ENCODE measurements at regions not wholly inside any gene's neighbourhood (a gene's known extent, or its start where the extent isn't known, plus 50 kb on each side); places are given as distances from the start of the nearest gene placed in this dataset.
"Not testable (repeated sequence)": the region's sequence is repeated elsewhere in the genome, so short reads cannot be mapped to it uniquely, and the experiment has no call there.

DNA sequence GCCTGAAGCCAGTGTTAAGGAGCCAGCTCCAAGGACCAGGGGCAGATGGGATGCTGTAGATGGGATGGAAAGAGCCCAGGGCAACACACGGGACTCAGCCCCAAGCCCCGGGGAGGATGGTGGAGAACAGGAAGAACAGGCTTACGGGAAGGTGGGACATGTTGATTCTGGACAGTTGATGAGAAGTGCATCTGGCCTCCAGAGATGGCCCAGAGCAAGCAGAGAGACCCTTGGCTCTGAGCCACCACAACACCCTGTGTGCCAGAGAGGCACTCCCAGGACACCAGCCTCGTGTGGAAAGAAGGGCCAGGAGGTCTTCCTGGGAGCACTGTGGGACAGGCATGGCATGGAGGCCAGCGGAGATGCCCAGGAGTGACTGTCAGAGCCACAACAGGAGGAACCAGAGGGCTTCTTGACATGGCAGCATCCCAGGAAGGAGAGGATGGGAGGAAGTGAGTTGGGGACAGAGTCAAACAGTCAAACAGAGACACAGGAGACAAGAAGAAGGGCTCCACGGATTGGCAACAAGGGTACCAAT lies 156.3 kb upstream of the MVB12B start:
- no peak for DNase-seq (ENCODE audit: low read depth in 2 of 2)

DNA sequence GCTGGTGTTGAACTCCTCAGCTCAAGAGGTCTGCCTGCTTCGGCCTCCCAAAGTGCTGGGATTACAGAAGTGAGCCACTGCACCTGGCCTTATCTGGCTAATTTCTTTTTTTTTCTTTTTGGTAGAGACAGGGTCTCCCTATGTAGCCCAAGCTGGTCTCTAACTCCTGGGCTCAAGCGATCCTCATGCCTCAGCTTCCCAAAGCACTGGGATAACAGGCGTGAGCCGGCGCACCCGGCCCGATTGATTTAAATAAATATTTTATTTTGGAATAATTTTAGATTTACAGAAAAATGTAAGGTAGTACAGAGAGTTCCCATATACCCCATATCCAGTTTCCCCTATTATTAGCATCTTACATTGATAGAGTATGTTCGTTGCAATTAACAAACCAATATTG lies 155.0 kb upstream of the MVB12B start:
- no peak for DNase-seq (ENCODE audit: low read depth in 2 of 2)

DNA sequence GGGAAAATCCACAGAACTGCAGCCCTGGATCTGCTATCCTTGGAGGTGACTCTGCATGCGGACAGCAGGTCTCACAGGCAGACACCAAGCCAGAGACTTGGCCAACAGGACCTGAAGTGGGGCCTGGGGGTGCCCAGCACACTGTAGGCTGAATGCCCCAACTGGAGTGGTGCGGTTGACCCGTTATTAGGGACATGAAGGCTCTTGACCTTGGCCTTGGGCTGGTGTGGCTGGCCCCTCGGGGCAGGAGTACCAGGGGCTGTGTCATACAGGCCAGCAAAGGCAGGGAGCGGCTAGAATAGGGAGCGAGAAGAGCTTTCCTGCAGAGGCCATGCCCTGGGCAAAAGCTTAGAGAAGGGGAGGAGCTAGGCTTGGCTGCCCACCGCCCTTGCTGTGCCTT lies 153.2 kb upstream of the MVB12B start:
- no peak for DNase-seq (ENCODE audit: low read depth in 2 of 2)

DNA sequence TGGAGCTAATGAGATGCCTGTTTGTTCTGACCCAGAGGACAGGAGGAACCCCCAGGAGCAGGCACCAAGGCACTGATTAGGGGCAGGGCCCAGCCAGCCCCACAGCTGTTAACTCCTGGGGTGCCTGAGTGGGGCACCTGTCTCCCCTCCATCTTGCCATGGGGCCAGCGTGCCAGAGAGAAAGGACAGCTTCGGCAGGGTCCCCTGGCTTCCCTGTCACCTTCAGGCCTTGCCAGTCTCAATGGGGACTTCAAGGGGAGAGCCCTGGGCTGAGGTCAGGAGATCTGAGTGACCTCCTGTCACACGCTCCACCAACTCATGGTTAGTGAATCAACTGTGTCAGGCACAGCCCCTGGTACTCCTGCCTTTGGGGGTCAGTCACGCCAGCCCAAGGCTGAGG lies 152.7 kb upstream of the MVB12B start:
- DNase-seq (ENCODE audit: low read depth in 2 of 2), result no peak

DNA sequence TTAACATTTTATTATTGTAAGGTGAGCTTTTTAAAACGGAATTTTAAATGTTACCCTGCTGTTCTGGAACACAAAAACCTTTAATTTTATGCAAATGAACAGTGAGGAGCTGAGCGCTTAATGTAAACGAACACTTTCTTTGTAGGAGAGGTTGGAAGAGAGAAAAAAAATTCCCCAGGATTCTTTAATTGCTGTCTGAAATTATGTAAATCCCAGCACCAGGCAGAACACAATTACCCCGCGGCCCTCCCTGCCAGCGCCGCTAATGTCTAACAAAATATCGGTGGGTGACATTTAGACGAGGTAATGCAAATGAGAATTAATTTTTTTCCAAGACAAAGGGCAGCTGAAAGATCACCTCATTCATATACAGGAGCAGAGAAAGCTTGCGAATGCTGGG lies 143.4 kb upstream of the MVB12B start:
- DNase-seq (ENCODE audit: low read depth in 2 of 2), result no peak

DNA sequence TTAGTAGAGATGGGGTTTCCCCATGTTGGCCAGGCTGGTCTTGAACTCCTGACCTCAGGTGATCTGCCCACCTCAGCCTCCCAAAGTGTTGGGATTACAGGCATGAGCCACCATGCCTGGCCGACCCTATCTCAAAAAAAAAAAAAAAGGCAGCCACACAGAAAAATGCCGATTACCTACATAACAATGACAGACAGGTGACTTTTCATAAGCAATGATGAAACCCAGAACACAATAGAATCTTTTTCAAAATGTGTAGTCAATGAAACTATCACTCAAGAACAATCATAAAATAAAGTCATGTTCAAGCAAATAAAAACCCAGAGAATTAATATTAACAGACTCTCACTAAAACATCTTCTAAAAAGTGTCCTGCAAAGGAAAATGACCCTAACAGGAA lies 135.6 kb upstream of the MVB12B start:
- not testable (repeated sequence) for DNase-seq (ENCODE audit: low read depth in 2 of 2)

DNA sequence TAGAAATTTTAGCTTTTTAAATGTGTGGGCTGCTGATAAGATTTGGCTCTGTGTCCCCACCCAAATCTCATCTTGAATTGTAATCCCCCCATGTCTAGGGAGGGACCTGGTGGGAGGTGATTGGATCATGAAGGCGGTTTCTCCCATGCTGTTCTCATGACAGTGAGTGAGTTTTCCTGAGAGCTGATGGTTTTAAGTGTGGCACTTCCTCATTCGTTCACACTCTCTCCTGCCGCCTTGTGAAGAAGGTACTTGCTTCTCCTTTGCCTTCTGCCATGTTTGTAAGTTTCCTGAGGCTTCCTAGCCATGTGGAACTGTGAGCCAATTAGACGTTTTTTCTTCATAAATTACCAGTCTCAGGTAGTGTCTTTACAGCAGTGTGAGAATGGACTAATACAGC lies 127.8 kb upstream of the MVB12B start:
- DNase-seq (ENCODE audit: low read depth in 2 of 2), result no peak

DNA sequence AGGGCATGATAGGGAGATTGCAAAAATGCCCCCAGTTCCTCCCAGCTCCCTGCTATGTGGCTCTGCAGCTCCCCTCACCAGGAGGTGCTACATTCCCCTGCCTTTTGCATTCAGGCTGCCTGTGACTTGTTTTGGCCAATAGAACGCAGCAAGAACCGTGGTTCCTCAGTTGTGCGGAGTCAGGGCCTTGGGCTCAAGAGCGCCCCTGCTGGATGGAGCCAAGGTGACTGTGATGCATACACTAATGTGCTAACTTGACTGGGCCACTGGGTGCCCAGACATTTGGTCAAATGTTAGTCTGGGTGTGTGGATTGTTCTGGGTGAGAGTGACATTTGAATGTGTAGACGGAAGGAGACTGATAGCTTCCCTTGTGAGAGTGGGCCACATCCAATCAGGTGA lies 123.3 kb upstream of the MVB12B start:
- DNase-seq (ENCODE audit: low read depth in 2 of 2), result no peak

DNA sequence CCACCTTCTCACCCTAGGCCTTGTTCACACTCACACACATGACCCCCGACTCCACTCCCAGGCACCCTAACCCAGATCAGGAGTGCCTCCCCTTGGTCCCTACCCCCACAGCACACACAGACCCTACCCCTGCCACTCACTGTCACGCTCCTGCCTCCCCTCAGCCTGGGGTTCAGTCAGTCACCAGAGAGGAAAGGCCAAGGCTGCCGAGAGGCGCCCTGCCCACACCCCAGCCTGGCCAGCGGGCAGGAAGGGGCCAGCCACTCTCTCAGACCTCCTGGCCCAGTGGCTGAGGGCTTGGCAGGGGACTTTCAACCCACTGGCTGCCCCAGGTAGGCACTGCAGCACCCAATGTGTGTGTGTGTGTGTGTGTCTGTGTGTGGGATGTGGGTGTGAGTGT lies 122.4 kb upstream of the MVB12B start:
- DNase-seq (ENCODE audit: low read depth in 2 of 2), result no peak

DNA sequence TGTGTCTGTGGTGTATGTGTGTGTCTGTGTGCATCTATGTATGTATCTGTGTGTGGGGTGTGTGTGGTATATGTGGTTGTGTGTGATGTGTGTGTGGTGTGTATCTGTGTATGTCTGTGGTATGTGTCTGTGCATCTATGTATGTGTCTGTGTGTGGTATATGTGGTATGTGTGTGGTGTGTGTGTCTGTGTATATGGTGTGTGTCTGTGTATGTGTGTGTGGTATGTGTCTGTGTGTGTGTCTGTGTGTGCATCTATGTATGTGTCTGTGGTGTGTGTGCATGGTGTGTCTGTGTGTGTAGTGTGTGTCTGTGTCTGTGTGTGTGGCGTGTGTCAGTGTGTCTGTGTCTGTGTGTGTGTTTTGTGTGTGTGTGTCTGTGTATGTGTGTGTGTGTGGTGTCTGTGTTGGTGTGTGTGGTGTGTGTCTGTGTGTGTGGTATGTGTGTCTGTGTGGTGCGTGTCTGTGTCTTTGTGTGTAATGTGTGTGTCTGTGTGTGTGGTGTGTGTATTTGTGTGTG lies 121.9 kb upstream of the MVB12B start:
- no peak for DNase-seq (ENCODE audit: low read depth in 2 of 2)

DNA sequence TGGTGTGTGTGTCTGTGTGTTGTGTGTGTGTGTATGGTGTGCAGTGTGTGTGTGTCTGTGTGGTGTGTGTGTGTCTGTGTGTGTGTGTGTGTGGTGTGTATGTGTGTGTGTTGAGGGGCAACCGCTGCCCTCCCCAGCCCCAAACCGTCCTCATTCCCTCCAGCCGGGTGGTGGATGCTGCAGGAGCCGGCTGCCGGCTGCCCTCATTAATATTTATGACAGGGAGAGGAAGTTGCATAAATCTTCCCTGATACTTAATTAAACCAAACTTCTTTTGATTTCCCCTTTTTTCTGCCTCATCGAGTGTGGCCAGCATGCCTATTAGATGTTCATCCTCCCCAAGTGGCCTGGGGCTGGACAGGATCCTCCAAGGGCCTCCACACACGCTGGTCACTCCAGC lies 121.4 kb upstream of the MVB12B start:
- no peak for DNase-seq (ENCODE audit: low read depth in 2 of 2)

DNA sequence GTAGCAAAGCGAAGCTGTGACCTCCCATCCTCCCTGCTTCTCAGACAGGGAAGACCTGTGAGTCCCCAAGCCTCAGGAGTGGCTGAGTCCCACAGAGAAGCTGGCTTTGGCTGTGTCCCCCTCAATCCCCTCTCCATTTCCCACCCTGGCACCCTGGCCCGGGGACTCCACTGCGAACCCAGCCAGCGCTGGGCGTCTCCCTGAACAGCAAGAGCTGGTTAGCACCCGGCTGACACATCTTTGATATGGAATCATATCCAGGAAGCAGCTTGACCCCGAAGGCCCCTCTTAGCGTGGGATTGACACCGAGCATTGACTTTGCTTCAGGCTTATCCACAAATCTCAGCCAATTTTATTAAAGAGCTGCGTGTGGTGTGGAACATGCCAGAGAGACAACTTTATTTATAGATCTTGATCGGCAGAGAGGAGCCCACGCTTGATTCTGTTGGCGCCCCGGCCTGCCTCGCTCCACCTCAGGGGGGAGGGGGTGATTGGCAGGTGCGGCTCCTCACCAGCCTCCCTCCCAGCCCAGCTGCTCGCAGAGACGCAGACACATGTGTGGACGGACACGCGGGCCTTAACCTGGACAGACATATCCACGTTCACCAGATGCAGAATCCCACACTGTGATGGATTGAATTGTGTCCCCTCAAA lies 120.7 kb upstream of the MVB12B start:
- DNase-seq (ENCODE audit: low read depth in 2 of 2), result no peak

DNA sequence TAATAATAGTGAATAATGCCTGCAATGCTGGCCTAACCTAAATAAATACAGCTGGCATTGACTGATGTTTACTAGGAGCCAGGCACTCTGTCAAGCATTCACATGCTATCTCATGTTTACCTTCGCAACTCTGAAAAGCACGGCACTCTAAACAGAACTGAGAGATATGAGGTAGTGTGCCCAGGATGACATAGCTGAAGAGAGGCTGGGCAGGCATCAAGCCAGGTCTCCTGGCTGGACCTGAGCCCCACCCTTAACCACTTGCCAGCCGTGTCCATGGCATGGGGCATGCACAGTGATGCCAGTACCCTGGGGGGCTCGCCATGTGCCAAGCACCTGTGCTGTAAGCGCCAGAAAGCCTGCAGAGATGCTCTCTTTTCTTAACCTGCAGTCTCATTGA lies 119.4 kb upstream of the MVB12B start:
- no peak for DNase-seq (ENCODE audit: low read depth in 2 of 2)

DNA sequence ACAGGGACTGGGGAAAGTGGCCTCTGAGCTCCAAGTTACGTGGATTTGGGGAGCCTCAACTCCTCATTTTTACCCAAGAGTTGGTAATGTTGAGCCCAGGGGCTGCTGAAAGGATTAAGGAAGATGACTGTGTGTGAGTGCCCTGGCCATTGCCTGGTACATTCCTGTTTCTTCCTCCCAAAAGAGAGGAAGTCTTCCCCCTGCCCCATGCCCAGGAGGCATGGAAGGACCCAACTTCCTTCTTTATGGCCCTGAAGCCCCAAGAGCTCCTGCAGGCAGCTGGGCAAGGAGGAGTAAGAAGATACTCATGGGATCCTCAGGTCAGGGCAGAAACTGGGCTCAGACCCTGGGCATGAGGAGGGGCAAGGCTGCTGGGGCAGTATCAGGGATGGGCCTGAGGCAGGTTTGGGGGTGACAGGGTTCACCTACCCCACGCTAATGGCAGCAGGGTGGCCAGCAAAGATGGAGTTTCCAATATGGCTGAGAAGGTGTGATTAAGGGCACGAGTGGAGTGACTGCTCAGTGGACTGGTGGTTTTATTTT lies 118.3 kb upstream of the MVB12B start:
- DNase-seq (ENCODE audit: low read depth in 2 of 2), result no peak

DNA sequence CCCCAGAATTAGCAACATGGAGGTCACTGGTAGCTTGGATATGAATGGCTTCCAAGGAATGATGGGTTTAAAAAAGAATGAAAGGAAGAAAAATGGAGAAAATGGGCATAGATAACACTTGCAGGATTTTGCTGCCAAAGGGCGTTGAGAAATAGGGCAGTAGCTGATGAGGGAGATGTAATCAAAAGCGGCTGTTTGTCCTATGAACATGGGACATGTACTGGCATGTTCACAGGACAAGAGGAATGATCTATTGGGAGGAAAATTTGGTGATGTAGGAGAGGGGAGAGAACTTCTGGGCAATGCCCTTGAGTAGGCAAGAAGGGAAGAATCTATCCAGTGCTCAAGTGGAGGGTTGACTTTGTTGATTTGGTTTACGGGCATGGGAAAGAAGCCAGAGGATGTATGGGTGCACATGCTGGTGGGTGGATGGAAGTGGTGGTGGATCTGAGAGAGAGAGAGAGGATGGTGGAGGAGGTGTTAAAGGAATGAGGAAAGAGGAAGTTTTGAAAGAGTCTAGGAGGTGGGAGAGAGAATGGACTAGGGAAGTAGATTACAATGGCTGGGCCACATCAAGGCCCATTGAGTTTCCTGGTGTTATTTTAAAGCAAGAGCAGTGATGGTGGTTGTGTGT lies 115.1 kb upstream of the MVB12B start:
- no peak for DNase-seq (ENCODE audit: low read depth in 2 of 2)

DNA sequence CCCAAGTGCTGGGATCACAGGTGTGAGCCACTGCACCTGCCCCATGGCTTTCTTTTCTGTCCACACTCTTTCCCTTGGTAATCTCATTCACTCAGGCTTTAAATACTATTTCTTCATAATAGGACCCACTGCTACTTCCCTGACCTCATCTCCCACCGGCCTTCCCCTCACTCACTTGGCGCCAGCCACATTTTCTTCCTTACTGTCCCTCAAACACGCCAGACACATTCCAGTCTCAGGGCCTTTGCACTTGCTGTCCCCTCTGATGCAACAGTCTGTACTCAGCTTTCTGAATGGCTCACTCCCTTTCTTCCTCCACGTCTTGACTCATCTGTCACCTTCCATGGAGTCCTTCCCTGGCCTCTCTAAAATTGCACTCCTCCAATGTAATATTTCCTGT lies 111.1 kb upstream of the MVB12B start:
- DNase-seq (ENCODE audit: low read depth in 2 of 2), result no peak

DNA sequence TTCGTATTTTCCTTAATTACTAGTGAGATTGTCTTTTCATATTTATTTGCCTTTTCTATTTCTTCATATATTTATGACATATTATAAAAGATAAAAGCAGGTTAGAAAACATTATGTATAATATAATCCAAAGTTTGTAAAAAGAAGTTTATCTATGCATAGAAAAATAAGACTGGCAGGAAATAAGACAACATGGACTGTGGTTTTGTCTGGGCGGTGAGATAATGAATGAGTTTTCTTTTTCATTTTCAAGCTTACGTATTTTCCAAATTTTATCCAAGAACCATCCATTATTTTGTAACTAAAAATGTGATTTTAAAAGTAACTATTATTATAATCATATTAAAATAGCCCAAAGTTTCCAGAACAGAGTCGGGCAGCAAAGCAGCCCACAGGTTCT lies 109.8 kb upstream of the MVB12B start:
- DNase-seq (ENCODE audit: low read depth in 2 of 2), result no peak

DNA sequence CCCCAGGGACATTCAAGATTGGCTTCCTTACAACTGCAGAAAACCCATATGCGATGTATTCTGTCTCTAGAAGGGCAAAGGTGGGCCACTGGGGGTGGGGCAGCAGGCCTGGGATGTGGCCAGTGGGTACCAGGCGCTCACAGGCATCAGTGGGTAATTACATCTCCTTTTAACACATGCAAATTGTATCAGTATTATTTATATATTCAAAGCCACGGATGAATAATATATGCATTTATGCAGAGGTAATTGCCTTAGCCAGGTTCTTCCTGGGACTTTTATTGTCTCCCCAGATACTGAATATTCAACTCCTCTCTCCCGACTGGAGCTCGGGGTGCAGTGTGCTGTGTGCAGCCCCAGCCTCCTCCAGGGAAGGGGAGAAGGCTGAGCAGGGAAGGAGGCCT lies 109.4 kb upstream of the MVB12B start:
- no peak for DNase-seq (ENCODE audit: low read depth in 2 of 2)

DNA sequence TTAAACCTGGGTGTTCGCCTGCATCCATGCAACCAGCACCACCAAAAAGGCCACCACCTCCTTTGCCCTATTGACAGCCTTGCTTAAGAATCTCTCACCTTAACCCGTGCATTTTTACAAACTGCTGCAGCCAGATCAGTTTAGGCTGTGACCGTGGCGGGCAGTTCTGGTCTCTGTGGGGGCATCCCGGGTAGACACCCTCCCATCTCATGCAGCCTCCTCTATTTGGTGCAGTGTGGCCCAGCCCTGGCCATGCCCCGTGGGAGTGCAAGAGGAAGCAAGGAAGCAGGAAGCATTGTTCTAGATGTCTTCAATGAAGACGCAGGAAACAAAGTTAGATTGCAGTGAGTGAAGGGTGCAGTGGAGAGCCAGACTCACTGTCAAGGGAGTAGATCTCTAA lies 108.8 kb upstream of the MVB12B start:
- DNase-seq (ENCODE audit: low read depth in 2 of 2), result no peak

DNA sequence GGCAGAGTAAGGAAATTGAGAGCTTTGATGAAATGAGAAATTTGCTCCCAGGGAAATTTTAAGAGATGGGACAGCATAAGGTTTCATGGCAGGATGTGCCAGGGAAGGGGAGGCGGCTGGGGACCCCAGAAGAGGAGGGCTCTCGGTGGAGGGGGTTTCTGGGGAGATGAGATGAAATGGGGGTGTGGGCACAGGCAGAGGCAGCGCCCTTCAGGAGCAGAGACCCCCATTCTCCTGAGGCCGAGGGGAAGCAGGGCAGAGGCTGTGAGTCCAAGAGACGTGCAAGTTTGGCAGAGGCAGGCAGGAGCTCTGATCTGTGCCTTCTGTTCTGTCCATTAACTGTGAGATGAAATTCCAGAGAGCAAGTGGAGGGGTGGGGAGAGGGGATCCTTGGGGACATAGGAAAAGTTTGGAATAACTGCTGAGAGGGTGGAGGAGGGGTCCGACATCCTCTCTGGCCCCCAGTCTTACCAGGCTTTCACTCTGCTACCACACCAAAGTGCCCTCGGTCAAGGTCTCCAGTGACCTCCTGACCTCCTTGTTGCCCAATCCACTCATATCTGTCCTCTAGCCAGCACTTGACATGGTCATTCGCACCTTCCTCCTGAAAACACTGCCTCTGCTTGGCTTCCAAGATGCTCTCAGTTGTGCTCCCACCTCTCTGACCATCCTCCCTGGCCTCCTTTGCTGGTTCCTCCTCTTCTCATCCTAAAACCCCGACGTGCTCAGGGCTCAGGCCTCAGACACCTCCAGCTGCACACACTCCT lies 108.1 kb upstream of the MVB12B start:
- DNase-seq (ENCODE audit: low read depth in 2 of 2), result no peak

DNA sequence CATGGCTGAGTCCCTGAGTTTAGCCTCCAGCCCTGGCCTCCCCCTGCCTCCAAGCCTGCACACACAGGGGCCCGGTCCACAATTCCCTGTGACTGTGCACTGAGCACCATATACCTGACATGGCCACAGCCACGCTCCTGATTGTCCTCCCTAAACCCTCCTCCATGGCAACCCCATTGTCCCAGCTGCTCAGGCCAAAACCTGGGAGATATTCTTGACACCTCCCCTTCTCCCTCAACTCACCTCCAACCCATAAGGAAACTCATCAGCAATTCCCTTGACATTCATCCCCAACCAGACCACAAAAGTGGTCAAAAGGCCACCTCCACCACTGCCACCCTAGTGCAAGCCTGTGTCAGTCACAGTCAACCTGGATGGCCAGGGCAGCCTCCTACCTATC lies 107.5 kb upstream of the MVB12B start:
- DNase-seq (ENCODE audit: low read depth in 2 of 2), result no peak

DNA sequence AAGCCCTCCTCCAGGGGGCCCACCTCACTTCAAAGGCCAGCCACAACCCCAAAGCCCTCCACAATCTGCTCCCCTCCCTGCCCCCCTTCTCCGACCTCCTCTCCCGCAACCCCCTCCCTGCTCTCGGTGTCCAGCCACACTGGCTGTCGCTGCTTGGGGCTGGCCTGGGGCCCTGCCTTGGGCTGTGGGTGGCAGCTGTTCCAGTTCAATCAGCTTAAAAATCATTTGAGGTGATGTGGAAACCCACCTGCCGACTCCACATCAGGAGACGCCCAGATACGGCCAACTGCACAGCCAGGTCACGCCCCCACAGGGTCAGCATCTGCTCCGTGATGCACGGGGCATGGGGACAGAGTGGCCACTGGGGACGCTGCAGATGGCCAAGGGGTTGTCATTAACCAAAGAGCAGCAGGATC lies 107.0 kb upstream of the MVB12B start:
- DNase-seq (ENCODE audit: low read depth in 2 of 2), result no peak

DNA sequence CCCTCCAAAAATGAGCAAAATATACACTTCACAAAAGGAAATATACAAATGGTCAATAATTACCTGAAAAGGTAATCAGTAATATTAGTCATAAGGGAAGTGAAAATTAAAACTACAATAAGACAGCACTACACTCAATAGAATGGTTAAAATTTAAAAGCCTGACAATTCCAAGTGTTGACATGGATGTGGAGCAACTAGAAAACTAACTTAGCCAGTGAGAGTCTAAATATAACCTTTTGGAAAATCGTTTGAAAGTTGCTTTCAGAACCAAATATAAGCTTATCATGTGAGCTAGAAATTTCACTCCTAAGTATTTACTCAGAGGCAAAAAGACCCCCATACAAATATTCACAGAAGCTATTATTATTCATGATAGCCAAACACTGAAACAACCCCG lies 105.1 kb upstream of the MVB12B start:
- DNase-seq (ENCODE audit: low read depth in 2 of 2), result no peak

All from stimulated activated CD8-positive, alpha-beta memory T cell treated with anti-CD3 and anti-CD28 coated beads, Interleukin-2, amount 100 ng/mL, for 48 hours (primary cell).